ENCODE measurements at regions not wholly inside any gene's neighbourhood (a gene's known extent, or its start where the extent isn't known, plus 50 kb on each side); places are given as distances from the start of the nearest gene placed in this dataset.

DNA sequence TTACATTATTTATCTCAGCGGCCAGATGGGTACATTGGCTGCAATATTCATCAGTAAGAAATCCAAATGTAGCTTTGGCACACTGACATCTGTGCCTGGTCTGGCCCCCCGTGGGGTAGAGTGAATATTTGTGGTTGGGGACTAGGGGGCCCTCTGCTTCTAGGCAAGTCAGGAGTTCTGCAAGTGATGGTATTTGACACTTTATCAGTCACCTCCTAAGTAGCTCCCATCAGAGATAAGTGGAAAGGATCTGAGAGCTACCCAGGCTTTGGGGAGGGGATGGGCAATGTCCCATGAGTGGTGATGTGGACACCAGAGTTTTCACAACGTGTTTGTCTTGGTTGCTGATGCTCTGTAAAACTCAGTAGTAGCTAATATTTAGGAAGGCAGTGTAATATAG, 609.9 kb upstream of the RBFOX1 start:
- Mint-ChIP-seq H3K9me3 (no peaks in the 10 kb centered on the region), H3K27ac (no peak overlapping the region), H3K4me3 (no peak overlapping the region), H3K4me1 (no peaks in the 10 kb centered on the region), H3K27me3 (ENCODE audit: low read depth) (peaks cover 6% of the 10 kb centered on the region), H3K36me3 (no peaks in the 10 kb centered on the region)
- TF ChIP-seq, protein P1, sequence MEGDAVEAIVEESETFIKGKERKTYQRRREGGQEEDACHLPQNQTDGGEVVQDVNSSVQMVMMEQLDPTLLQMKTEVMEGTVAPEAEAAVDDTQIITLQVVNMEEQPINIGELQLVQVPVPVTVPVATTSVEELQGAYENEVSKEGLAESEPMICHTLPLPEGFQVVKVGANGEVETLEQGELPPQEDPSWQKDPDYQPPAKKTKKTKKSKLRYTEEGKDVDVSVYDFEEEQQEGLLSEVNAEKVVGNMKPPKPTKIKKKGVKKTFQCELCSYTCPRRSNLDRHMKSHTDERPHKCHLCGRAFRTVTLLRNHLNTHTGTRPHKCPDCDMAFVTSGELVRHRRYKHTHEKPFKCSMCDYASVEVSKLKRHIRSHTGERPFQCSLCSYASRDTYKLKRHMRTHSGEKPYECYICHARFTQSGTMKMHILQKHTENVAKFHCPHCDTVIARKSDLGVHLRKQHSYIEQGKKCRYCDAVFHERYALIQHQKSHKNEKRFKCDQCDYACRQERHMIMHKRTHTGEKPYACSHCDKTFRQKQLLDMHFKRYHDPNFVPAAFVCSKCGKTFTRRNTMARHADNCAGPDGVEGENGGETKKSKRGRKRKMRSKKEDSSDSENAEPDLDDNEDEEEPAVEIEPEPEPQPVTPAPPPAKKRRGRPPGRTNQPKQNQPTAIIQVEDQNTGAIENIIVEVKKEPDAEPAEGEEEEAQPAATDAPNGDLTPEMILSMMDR (IDR thresholded peaks at IDR 0.05; ENCODE audit: unreplicated experiment) = no peak
- no peak for DNase-seq (ENCODE audit: low spot score in 2 of 2, unreplicated experiment in 2 of 2)

DNA sequence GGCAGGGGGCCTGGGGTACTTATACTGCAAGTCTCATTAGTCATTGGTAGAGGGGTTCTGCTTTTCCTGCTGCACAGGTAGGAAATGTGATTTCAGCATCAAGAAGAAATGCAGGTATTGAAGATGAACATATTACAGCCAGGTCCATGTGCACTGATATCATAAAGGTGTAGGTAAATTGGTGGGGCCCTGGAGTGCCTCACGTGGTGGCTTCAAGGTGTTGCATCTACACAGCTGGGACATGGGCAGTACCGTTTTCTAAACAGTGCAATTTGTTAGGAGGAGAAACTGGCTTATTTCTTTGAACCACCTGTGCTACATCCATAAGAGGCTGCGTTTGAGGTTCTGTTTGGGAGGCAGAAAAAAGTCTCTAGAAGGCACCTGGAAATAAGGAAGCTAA, 618.1 kb upstream of the RBFOX1 start:
- TF ChIP-seq, protein P1 (IDR thresholded peaks at IDR 0.05; ENCODE audit: unreplicated experiment) = no peak
- Mint-ChIP-seq H3K4me1 (no peaks in the 10 kb centered on the region), H3K4me3 (no peak overlapping the region), H3K27me3 (ENCODE audit: low read depth) (peaks cover 2% of the 10 kb centered on the region), H3K9me3 (peaks cover 16% of the 10 kb centered on the region), H3K27ac (no peak overlapping the region), H3K36me3 (no peaks in the 10 kb centered on the region)
- no peak for DNase-seq (ENCODE audit: low spot score in 2 of 2, unreplicated experiment in 2 of 2)

DNA sequence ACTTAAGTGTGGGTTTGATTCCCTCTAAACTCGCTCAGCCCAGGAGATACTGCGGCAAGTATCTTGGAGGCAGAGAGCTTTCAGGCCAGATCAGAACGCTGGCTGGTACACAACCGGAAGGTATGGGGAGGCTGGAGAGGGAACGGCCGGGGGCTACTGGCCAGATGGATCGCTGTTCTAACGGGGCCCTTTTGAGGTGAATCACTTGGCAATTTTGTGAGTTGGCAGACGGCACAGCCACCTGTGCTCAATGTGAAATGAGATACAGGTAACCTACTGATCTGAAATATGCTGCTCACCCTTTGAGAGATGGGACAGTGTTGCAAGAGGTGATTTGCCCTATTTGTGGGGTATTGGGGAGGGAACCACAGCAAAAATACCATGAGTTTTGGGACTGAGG, 622.9 kb upstream of the RBFOX1 start:
- Mint-ChIP-seq H3K4me1 (no peaks in the 10 kb centered on the region), H3K27ac (no peak overlapping the region), H3K4me3 (no peak overlapping the region), H3K27me3 (ENCODE audit: low read depth) (peaks cover 10% of the 10 kb centered on the region), H3K9me3 (peaks cover 16% of the 10 kb centered on the region), H3K36me3 (no peaks in the 10 kb centered on the region)
- DNase-seq (ENCODE audit: low spot score in 2 of 2, unreplicated experiment in 2 of 2) = no peak
- TF ChIP-seq, protein P1 (IDR thresholded peaks at IDR 0.05; ENCODE audit: unreplicated experiment) = no peak

DNA sequence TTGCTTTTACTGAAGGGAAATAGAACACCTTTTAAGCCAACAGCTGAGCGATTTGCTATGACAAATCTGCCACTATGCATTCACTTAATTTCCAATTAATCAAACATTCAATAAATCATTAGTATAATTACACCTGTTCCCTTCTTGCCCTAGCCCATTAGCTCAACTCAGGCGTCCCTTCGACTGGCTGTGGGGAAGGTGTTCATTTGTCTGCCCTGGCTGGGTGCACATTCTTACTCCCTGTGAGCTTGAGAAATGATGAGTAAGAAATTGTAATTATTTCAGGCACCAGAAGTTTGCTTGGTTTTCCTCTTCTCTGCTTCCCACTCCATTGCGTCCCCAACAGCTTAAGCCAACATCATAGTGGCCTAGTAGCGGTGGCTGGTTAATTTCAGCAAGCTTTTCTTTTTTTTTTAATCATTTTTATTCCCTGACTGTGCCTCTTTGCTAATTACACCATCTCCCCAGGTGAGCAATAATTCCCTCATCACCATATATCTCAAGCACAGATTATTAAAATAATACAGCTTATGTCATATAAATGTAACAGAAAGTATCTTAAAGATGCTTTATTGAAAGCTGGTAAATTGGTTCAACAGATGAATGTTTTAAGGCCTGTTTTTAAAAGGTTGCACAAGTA, 623.9 kb upstream of the RBFOX1 start:
- H3K36me3 Mint-ChIP-seq = no peaks in the 10 kb centered on the region
- H3K4me1 Mint-ChIP-seq = no peaks in the 10 kb centered on the region
- peaks cover 16% of the 10 kb centered on the region for H3K9me3 Mint-ChIP-seq
- TF ChIP-seq, protein P1 (IDR thresholded peaks at IDR 0.05; ENCODE audit: unreplicated experiment) = no peak
- no peak overlapping the region for H3K4me3 Mint-ChIP-seq
- DNase-seq (ENCODE audit: low spot score in 2 of 2, unreplicated experiment in 2 of 2) = no peak
- no peak overlapping the region for H3K27ac Mint-ChIP-seq
- peaks cover 13% of the 10 kb centered on the region for H3K27me3 Mint-ChIP-seq (ENCODE audit: low read depth)

DNA sequence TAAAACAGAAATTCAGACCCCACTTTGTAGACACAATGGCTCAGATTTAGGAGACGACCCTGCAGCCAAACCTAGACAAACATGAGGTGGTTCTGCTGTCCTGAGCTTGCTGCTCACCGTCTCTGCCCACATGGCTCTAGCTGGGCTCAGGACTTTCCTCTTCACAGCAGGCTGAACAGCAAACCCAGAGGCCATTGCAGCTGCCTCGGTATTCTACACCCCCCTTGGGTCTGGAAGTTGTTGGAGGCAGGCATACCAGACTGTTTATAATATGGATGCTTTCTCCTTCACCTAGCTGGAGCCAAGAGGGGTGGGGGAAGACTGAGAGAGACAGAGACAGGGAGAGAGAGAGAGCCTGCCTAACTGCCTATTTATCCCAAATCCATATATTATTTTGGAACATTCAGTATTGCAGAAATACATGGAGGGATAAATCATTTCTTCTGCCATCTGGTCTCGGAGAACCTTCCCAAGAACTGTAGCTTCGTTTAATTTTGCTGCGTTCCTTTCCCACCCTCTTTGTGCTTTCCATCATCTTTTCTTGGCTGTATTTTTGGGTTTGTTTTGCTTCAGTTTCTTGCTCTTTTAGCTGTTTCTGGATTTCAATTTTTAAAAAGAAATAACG, 628.2 kb upstream of the RBFOX1 start:
- no peak for DNase-seq (ENCODE audit: low spot score in 2 of 2, unreplicated experiment in 2 of 2)
- Mint-ChIP-seq H3K27ac (no peak overlapping the region), H3K4me3 (no peak overlapping the region), H3K4me1 (no peaks in the 10 kb centered on the region), H3K36me3 (no peaks in the 10 kb centered on the region), H3K9me3 (no peaks in the 10 kb centered on the region), H3K27me3 (ENCODE audit: low read depth) (peaks cover 13% of the 10 kb centered on the region)
- TF ChIP-seq, protein P1 (IDR thresholded peaks at IDR 0.05; ENCODE audit: unreplicated experiment) = no peak
